GM12874 (cell line): ENCODE measurements at regions not wholly inside any gene's neighbourhood (a gene's known extent, or its start where the extent isn't known, plus 50 kb on each side); places are given as distances from the start of the nearest gene placed in this dataset.

Experiments used
- TF ChIP-seq, protein P1 (sequence below): IDR thresholded peaks from 2 replicates; pipeline ENCODE4 v1.5.1; 2011; ENCODE audit warnings: low read depth, mild to moderate bottlenecking, control low read depth, low read length, moderate library complexity; ENCODE audit not compliant: insufficient read depth

DNA sequence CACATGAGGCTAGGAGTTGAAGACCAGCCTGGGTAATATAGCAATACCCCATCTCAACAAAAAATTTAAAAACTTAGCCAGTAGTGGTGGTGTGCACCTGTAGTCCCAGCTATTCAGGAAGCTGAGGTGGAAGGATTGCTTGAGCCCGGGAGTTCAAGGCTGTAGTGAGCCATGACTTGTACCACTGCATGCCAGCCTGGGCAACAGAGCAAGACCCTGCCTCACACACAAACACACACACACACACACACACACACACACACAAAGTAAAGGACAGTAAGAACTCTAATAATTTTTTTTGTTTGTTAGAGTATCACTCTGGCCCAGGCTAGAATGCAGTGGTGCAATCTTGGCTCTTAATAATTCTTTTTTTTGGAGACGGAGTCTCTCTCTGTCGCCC, 138.0 kb upstream of the SOD1 start:
- TF ChIP-seq, protein P1, sequence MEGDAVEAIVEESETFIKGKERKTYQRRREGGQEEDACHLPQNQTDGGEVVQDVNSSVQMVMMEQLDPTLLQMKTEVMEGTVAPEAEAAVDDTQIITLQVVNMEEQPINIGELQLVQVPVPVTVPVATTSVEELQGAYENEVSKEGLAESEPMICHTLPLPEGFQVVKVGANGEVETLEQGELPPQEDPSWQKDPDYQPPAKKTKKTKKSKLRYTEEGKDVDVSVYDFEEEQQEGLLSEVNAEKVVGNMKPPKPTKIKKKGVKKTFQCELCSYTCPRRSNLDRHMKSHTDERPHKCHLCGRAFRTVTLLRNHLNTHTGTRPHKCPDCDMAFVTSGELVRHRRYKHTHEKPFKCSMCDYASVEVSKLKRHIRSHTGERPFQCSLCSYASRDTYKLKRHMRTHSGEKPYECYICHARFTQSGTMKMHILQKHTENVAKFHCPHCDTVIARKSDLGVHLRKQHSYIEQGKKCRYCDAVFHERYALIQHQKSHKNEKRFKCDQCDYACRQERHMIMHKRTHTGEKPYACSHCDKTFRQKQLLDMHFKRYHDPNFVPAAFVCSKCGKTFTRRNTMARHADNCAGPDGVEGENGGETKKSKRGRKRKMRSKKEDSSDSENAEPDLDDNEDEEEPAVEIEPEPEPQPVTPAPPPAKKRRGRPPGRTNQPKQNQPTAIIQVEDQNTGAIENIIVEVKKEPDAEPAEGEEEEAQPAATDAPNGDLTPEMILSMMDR: no peak

DNA sequence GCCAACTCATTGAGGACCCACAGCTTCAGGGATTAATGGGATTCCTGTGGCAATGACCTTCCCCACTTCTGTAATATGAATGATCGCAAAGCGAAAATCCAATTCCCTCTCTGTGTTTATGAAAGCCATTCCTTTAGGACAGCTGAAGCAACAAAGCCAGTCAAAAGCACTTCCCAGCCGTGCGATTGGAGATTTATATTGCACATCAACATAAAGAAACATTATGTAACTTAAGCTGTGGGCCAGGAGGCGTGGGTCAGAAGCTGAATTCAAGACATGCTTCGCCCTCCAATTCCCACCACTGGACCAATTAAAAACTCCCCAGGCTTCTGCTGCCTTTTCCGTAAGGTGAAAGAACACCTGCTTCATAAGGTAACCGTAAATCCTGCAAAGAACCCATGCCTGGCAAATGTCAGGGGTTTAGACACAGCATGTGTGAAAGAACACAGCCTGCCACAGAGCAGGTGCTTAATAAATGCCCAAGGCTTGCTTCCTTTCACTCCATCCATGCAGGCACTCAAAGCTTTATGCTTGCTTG, 138.9 kb upstream of the SOD1 start:
- TF ChIP-seq, protein P1: no peak

DNA sequence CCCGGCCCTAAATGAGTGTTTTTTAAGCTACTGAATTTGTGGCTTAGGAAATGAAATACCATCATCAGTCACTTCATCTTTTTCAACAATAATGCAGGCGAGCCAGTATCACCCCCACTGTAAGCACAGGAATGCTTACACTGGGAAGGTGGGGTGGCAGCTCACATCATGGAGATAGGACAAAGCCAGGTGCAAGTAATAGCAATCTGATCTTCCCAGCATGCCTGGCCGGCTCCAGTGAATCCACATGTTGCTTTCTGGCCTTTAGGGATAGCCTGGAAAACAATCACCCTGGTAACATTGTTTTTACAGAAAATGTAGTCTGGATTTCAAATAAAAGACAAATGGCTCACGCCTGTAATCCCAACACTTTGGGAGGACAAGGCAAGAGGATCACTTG, 140.9 kb upstream of the SOD1 start:
- TF ChIP-seq, protein P1: no peak

DNA sequence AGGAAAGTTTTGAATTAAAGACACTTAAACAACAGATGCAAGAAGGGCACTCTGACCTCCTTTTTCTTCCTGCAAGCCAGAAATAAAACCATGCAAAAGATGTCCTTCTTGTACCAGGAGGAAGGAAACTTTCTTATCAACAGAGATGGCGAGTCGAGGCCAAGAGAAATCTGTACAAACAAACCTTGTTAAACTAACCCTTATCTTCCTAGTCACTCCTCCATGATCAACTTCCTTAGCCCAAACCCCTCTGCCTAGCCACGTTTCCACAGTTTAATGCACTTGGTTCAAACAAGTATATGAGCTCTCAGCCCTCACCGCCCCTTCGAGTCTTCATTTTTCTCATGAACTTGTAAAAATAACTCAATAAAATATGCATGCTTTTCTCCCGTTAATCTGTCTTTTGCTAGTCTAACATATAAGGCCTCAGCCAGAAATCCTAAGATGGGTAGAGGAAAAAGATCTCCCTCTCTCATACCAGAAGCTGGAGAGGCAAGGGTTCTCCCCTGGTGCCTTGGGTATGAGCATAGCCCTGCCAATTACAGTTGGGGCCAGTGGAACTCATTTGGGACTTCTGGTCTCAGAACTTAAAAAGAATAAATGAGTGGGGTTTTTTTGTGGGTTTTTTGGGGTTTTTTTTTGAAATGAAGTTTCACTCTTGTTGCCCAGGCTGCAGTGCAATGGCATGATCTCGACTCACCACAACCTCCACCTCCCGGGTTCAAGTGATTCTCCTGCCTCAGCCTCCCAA, 141.7 kb upstream of the SOD1 start:
- TF ChIP-seq, protein P1: no peak

DNA sequence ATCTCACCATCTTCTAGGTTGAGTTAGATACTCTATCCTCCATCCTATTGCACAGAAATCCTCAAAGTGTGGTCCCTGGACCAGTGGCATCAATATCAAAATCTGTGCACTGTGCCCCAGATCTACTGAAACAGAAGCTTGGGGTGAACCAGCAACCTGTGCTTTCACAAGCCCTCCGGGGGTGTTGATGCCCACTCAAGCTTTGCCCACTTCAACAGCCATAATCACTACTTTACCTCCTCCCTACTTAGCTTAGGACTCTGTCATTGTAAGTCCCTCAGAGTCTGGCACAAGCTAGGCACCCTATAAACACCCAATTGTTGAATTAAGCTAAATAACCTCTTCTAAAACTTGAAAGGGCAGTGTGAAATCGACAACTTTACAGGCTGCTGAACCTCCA, 144.2 kb upstream of the SOD1 start:
- TF ChIP-seq, protein P1: no peak

DNA sequence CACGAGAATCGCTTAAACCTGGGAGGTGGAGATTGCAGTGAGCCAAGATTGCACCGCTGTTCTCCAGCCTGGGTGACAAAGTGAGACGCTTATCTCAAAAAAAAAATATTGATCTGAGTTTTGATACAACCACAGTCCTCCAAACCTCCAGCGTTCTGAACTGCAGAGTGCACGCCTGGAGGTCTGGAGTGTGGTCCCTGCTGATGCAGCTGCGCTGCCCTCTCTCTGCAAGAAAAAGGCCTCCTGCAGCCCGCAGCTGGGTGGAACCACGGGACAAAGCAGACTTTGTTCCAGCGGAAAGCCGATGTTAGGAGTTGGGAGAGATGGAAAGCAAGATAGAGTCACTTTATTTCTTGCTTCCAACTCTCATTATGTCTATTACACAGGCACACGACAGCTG, 144.9 kb upstream of the SOD1 start:
- TF ChIP-seq, protein P1: no peak

DNA sequence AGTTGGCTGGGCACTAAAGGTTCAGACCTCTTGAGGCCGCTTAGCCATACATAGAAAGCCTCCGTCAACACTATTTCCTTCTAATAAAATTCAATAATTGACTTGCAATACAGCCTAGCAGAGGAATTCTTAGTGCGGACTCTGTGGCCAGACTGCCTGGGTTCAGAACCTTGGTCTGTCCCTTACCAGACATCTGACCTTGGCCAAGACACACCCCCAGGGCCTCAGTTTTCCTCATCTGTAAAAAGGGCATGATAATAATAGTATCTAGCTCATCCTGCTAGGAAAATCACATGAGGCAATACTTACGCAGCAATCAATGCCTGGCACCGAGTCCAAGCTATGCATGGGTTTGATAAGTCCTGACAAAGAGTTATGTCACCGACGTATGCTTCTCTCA, 148.2 kb upstream of the SOD1 start:
- TF ChIP-seq, protein P1: no peak
